ENCODE measurements at regions not wholly inside any gene's neighbourhood (a gene's known extent, or its start where the extent isn't known, plus 50 kb on each side); places are given as distances from the start of the nearest gene placed in this dataset.
"Not testable (repeated sequence)": the region's sequence is repeated elsewhere in the genome, so short reads cannot be mapped to it uniquely, and the experiment has no call there.

DNA sequence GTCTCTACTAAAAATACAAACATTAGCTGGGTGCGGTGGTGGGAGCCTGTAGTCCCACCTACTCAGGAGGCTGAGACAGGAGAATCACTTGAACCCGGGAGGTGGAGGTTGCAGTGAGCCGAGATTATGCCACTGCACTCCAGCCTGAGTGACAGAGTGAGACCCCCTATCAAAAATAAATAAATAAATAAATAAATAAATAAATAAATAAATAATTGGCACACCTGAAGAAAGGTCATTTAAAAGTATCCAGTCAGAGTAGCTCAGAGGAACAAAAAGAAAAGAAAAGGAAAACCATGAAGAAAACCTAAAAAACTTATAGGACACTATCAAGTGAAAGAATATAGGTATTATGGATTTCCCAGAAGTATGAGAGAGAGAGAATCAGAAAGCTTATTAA, 330.1 kb upstream of the AR start:
- not testable (repeated sequence) for DNase-seq

DNA sequence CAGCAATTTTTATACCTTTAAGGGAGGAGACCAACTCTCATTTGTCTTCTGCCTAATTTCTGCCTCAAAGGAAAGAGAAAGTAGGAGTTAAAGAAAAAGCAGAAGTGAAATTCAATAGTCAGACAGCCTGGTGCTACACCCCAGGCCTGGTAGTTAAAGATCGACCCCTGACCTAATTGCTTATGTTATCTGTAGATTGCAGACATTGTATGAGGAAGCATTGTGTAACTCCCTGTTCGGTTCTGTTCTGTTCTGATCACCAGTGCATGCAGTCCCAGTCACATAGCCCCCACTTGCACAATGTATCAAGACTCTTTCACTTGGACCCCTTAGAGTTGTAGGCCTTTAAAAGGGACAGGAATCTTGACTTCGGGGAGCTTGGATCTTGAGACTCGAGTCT, 335.9 kb upstream of the AR start:
- DNase-seq = no peak

DNA sequence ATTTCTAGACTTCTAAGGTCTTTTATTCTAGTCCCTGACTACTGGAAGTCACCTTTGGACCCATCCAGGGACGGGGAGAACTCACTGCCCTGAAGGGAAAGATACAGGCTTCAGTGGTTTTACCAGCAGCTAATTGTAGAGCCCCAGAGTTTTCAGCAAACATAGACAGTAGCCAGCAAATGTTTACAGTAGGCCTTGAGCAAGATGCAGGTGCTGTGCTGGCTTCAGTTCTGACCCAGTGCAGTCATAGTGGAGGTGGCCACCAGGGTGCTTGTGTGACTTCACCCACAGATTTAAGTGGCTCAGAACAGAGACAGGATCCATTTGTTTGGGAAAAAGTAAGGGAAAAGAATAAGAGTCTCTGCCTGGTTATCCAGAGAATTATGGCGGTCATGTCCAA, 384.4 kb upstream of the AR start:
- no peak for DNase-seq

DNA sequence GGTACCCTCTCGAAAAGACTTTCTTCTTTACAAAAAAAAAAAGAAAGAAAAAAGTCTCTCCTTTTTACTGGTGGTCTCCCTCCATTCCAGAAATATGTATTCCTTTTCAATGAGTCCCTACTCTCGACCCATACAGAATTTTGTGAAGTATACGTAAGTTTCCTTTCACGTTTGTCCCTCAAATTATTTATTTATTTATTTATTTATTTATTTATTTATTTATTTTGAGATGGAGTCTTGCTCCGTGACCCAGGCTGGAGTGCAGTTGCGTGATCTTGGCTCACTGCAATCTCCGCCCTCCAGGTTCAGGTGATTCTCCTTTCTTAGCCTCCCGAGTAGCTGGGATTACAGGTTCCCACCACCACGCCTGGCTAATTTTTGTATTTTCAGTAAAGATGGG, 429.2 kb upstream of the AR start:
- no peak for DNase-seq

DNA sequence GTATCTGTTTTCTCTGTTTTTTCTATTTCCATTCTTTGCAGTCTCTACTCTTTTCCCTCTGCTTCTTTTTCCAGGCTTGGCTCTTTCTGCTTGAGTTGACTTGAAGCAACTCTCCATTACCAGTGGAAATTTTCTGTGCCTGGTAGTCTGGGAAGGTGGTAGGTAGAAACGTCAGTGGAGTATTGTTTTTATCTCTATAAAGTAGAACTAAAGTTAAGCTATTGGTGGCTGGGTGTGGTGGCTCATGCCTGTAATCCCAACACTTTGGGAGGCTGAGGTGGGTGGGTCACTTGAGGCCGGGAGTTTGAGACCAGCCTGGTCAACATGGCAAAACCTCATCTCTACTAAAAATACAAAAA, 438.1 kb upstream of the AR start:
- no peak for DNase-seq

DNA sequence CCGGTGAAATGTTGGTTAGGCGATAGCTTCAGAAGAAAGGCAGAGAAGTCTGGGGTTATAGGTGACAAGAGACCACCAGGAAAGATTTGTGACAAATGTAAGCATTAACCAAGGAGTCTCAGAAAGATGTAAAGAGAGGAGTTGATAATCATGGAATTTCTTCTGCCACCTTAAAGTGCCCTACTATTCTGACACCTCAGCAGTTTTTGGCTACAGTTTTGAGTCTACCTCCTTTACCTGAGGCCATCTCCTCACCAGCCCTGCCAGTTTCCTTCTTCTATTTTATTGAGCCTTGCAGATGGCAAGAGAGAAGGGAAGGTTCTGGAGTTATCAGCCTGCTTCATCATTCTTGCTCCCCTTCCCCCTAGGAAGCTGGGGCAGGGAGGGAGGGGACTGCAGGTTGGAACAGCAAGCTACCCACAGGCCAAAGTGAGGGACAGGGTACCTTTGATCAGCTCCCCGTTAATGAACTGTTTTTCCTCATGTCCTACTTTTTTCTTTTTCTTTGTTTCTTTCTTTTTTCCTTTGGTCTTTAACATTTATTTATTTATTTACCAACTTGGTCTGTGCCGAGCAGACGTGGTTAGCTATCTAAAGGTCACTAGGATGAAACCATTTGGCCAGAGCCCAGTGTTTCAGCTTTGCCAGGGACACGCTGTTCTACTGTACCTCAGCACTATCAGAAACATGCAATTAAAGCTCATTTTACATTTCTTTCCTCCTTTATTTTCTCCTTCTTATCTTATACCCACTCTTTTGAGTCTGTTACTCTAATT, 438.7 kb upstream of the AR start:
- DNase-seq = no peak

DNA sequence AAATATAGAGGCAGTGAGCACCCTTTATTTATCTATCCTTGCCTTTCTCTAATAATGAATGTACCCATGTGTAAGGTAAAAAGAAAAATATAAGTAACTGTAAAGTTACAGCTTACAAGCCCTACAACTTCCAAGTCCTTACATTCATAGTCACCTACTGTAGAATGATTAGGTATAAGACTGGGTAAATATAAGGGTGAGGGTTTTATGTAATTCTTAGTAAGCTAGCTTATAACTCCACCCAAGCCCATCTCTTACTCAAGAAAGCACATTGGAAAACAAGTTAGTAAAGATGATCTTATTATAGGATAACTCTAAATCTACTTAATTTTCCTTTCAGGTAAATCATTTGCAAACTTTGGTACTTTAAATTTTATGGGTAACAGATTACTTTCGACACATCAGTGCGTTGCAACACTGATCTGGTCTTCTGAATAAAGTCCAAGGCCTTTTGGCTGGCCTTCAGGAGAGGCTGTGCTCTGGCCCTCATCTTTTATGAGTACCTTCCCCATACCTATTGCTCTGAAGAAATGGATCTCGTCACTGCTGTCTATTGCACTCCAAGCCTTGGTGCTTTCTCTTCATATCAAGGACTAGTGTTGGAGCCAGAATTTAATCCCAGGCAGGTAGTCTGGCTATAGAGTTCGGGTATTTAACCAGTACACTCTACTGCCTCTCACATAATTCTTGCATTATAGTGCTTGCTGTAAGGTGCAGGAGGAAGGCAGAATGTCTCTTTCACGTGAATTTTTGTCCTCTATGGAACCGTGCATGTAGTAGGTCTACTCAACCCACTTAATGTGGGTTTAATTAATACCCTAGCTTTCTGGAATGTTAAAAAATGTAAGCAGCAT, 443.6 kb upstream of the AR start:
- DNase-seq = no peak

DNA sequence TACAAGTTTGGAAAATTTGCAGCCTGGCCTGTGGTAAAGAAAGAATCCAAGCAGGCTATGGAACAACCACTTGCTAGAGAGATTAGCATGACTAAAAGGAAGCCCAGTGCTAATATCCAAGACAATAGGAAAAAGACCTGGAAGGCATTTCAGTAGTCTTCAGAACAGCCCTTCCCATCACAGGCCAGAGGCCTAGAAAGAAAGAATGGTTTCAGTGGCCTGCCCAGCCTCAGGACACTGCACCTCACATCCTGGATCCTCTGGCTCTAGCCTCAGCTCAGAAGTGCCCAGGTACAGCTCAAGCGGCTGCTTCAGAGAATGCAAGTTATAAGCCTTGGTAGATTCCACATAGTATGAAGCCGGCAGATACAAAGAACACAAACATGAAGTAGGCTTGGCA, 449.8 kb upstream of the AR start:
- DNase-seq = no peak

DNA sequence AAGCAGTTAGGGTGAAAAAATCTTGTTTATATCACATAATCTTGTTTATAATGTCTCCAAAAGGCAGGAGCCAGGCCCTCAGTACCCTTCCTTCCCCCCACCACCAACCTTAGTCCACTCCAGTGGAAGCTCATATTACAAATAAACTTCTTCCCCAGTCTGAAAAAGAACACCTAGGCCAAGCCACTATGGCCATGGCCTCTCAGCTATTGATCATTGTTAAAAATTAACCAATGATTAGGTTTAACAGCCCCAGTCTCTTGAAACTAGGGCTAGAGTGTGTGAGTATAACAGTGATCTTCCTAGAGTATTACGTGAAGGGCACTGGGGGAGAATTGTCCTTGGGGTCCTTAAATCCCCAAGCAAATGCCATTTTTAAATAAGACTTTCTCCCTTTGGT, 411.9 kb upstream of the EDA2R start:
- no peak for DNase-seq

DNA sequence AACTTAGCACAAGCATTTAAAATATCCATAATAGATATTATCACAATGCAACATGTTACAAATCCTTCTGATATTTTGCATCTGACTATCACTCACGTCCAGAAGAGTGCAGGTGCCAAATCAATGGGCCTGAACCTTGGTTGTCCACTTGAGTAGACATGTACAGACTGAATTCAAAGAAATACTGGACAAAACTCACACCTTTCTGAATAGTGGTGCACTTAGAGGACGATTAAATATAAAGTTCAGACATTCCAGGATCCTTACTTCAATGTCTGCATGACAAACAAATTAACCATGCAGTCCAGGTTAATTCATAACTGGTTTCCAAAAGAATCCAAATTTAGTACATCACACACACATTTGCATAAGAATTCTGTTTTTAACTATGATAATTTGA, 406.0 kb upstream of the EDA2R start:
- no peak for DNase-seq

DNA sequence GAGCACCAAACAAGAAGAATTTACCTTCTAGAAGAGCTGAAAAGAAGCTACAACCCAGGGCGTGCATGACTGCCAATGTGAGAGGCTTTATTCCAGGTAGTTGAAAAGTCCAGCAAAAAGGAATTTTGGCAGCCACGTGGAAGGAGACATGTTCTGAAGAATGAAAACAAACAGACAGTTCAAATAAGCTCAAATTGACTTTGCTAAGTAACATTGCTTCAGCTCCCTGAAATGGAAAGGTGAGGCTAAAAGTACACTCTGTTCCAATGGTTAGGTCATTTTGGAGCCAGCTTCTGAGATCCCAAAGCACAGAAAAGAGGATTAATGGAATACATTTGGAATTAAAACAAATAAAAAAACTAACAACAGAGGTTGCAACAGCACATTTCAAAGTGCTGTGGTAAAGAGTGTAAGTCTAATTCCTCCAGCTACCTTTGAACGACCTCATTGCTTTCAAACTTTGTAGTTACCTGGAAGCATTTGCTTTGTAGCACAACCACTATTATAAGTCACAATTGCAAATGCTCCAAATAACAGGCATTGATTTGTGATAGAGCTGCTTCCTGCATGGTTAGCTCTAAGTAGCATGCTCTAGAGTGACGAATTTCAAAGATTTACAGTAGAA, 405.3 kb upstream of the EDA2R start:
- DNase-seq = no peak

DNA sequence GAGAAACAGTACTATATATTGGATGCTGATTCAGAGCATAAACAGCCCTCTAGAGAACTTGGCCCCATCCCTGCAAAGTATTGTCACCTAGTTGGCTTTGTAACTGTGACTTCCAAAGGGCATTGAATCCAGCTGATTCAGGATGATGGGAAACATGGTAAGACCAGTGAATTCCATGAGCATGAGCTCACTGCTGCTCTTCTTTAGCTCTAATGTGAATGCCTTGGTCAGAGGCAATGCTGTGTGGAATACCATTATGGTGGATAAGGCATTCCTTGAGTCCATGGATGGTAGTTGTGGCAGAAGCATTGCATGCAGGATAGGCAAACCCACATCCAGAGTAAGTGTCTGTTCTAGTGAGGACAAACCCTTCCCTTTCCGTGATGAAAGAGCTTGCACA, 365.6 kb upstream of the EDA2R start:
- no peak for DNase-seq

DNA sequence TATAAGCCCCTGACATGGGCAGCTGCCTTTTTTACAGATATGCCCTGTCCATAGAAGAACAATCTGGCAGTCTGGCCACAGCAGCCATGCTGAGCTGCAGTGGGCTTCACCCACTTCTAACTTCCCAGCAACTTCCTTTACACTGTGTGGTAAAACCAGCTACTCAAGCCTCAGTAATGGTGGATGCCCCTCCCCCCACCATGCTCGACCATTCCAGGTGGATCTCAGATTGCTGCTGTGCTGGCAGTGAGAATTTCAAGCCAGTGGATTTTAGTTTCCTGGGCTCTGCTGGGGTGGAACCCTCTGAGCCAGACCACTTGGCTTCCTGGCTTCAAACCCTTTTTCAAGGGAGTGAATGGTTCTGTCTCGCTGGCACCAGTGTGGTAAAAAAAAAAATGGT, 355.9 kb upstream of the EDA2R start:
- DNase-seq = no peak

DNA sequence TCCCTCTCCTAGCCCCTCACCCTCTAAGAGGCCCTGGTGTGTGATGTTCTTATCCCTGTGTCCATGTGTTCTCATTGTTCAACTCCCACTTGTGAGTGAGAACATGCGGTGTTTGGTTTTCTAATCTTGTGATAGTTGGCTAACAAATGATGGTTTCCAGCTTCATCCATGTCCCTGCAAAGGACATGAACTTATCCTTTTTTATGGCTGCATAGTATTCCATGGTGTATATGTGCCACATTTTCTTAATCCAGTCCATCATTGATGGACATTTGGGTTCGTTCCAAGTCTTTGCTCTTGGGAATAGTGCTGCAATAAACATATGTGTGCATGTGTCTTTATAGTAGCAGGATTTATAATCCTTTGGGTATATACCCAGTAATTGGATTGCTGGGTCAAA, 353.2 kb upstream of the EDA2R start:
- not testable (repeated sequence) for DNase-seq

DNA sequence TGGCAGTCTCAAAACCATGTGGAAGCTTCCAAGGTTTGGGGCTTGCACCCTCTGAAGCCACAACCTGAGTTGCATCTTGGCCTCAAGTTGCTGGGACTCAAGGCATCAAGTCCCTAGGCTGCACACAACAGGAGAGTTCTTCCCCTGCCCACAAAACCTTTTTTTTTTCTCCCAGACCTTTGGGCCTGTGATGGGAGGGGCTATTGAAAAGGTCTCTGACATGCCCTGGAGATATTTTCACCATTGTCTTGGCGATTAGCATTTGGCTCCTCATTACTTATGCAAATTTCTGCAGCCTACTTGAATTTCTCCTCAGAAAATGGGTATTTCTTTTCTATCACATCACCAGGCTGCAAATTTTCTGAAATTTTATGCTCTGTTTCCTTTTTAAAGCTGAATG, 349.5 kb upstream of the EDA2R start:
- DNase-seq = no peak

DNA sequence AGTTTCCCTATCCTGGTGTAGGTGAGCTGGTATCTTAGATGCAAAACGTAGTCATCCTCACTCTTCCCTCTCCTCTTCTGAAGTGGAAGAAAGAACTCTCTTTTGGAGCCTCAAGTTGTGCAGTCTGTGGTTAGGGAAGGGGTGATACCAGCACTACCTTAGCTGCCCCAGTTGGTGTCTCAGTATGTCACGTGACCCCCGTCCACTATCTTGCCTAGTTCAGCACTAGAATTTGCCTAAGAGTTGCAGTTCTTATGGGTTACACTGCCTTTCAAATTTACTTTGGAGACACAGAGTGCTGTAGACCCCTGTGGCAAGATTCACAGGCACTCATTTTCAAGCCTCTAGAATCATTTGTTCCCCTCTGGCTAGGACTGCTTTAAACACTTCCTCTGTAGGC, 322.8 kb upstream of the EDA2R start:
- no peak for DNase-seq

DNA sequence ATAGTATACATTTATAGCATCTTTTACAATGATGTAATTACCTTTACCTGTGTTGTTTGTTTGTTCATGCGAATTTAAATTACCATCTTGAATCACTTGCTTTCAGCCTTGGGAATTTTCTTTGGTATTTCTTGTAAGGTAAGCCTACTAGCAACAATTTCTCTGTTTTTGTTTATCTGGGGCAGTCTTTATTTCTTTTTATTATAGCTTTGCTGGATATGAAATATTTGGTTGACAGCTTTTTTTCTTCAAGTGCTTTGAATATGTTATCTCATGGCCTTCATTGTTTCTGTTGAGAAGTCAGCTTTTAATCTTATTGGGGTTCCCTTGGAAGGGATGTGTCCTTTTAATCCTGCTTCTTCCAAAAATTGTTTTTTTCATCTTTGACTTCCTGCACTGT, 292.8 kb upstream of the EDA2R start:
- DNase-seq = no peak

DNA sequence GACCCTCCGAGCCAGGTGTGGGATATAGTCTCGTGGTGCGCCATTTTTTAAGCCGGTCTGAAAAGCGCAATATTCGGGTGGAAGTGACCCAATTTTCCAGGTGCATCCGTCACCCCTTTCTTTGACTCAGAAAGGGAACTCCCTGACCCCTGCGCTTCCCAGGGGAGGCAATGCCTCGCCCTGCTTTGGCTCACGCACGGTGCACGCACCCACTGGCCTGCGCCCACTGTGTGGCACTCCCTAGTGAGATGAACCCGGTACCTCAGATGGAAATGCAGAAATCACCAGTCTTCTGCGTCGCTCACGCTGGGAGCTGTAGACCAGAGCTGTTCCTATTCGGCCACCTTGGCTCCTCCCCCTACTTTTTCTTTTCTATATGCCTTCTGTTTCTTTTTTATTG, 291.6 kb upstream of the EDA2R start:
- not testable (repeated sequence) for DNase-seq

DNA sequence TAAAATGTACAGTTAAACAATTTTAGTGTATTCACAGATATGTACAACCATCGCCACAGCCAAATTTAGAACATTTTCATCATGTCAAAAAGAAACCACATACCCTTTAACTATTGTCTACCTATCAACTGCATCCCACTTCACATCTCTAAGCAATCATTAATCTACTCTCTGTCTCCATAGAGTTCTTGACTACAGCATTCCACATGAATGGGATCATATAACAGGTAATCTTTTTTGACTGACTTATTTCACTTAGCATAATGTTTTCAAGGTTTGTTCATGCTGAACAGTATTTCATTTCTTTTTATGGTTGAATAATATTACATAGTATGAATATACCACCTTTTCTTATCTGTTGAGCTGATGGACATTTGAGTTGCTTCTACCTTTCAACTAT, 281.4 kb upstream of the EDA2R start:
- DNase-seq = no peak

DNA sequence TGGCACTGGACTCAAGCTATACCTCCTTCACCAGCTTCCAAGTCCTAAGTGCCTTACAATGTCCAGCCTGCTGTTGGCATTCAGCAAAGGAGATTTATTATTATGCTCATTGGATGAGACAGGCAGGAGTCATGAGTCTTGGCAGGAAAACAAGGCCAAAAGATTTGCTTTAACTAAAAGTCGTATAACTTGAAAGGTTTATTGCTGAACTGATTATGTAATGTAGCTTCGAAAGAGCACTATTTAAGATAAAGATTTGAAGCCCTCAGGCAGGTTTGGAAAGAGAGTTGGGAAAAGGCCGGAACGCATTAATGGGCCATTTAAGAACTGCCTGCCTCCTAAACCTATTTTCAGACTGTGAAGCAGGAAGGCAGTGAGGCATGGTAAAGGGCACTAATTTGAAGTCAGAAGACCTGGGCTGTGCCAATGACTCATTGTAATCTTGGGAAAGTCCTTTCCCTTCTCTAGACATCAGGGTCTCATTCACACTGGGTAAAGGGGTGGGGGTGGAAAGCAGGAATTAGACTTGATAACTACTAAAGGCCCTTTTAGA, 280.5 kb upstream of the EDA2R start:
- no peak for DNase-seq

DNA sequence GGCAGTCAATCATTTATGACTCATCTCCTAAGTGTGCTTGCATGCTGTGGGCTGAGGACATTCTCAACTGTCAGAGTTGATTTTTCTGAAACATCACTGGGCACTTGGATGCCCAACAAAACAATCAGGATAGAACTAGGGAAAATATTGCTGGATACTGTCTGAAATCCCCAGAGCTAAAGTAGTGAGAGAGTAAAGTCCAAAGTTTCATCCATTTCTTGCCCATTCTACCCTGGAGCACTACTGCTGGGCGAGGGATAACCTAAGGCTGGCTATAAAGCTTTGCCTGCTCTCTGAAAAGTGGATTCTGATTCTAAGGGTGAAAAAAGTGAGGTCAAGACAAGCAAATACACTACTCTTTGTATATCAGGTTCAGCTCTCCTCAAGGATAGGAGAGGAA, 279.6 kb upstream of the EDA2R start:
- DNase-seq = no peak

DNA sequence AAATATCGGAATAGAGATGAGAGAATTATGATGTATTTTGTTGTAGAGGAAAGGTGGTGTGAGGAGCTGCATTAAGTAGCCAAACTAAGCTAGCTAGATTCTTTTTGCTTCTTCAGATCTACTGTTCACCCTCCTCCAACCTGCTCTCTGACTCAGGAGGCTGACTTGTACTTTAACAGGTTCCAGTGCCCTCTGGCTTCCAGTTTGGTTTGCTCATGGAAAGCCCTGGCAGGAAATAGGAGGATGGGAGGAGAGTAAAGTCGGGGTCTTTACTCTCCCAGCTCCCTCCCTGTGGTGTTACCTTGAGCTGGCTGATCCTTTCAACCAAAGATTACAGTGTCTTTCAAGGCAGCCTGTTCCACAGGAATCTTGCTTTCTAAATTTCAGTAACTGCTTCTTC, 277.0 kb upstream of the EDA2R start:
- no peak for DNase-seq

DNA sequence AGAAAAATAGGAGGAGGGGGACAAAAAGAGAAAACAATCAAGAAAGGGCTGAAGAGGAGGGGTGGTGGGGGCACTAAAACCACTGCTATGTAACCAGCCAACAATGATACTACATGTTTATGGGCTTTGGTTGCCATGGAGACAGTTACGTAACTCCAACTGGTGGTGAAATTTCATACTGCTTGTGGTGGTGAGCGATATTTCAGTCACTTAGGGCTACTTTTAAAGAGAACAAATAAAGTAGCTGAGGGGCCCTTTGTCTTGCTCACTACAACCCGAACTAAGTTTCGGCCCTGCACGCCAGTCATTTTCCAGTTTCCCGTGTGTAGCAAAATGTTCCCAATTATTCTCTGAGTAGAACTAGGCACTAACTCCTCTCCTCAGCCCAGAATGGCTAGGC, 275.2 kb upstream of the EDA2R start:
- DNase-seq = no peak

DNA sequence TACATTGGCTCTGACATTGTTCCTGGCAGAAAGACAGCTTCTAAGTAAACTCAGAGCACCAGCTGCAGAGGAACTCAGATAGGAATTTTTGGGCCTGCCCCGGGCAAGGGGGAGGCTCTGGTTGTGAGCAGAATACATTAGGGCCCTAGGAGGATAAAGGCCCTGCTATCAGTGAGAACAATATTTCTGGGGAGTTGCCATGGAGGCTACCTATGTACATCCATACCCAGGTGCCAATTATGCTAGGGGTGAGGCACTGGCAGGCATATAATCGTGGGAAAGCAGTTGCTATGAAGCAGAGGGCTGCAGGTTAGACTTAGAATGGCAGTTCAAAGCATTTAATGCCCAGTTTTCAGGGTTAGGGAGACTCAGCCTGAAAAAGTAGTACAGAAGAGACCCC, 273.5 kb upstream of the EDA2R start:
- no peak for DNase-seq
